ENCODE measurements at regions not wholly inside any gene's neighbourhood (a gene's known extent, or its start where the extent isn't known, plus 50 kb on each side); places are given as distances from the start of the nearest gene placed in this dataset.

- intact Hi-C loops (cut with micrococcal nuclease; ENCODE audit: unreplicated experiment) (no loop called here), in situ Hi-C loops (cut with MboI) (no loop called here)
- SMC1A ChIA-PET (ENCODE audit: uncharacterized antibody, unreplicated experiment) = no interaction called here
- no peak overlapping the region for H3K4me2 ChIP-seq (ENCODE audit: control insufficient read depth, insufficient read depth)
- H3K27me3 ChIP-seq (replicated peaks in 1 of 2; ENCODE audit: control insufficient read depth in 2 of 2, insufficient read depth in 2 of 2, low read length in 1 of 2) = no peaks in the 10 kb centered on the region; a peak in 1 of 4 replicates
- no peaks in the 10 kb centered on the region for H3K9me3 ChIP-seq (replicated peaks; ENCODE audit: control insufficient read depth, insufficient read depth, low read length)
- ATAC-seq = no peak
- DNase-seq (ENCODE audit: low read depth, low spot score) = no peak
- H3K79me2 ChIP-seq (ENCODE audit: control insufficient read depth, insufficient read depth, low read length) = no peaks in the 10 kb centered on the region
- POLR2A ChIA-PET = no interaction called here
- H3K4me1 ChIP-seq (ENCODE audit: control insufficient read depth, insufficient read depth, low read length) = no peaks in the 10 kb centered on the region
- CTCF ChIA-PET = no interaction called here
- H3K9ac ChIP-seq (ENCODE audit: control insufficient read depth, insufficient read depth, low read length) = no peak overlapping the region
- RAD21 ChIA-PET (ENCODE audit: unreplicated experiment) = no interaction called here
- no peak overlapping the region for H2AFZ ChIP-seq (ENCODE audit: control insufficient read depth, low read depth, low read length)
- H3K36me3 ChIP-seq (ENCODE audit: control insufficient read depth in 2 of 2, insufficient read depth in 2 of 2, low read length in 1 of 2) = no peaks in the 10 kb centered on the region
- H3K4me3 ChIP-seq = no peak overlapping the region
- WGBS (ENCODE audit: insufficient coverage, insufficient replicate concordance, low lambda C conversion rate, missing lambda C conversion rate) = 20% methylated on average over 3 of the region's 3 CpGs
- no peaks in the 10 kb centered on the region for H4K20me1 ChIP-seq (ENCODE audit: control insufficient read depth, insufficient read depth)
- no peak overlapping the region for H3K27ac ChIP-seq (ENCODE audit: control insufficient read depth, insufficient read depth)
- no peak for FAIRE-seq
- BruUV-seq (replicated peaks) = no TSS peak
- TF ChIP-seq RCOR1 (conservative IDR thresholded peaks at IDR 0.05; ENCODE audit: low read depth, low read length) (no peak), POLR2AphosphoS2 (IDR thresholded peaks at IDR 0.05; ENCODE audit: low read depth, low read length) (no peak), NFIC (IDR thresholded peaks at IDR 0.05; ENCODE audit: low read depth, low read length) (no peak), EP300 (IDR thresholded peaks at IDR 0.05; ENCODE audit: borderline replicate concordance in 1 of 2, control insufficient read depth in 1 of 2, low read depth in 2 of 2, low read length in 2 of 2) (no peak), SREBF2 (IDR thresholded peaks at IDR 0.05; ENCODE audit: low read length) (no peak), ZNF207 (IDR thresholded peaks at IDR 0.05; ENCODE audit: borderline replicate concordance) (no peak), ZNF622 (IDR thresholded peaks at IDR 0.05) (no peak), E2F8 (IDR thresholded peaks at IDR 0.05; ENCODE audit: low read depth, partially characterized antibody) (no peak), MXI1 (IDR thresholded peaks at IDR 0.05; ENCODE audit: low read depth, low read length) (no peak), ATF3 (IDR thresholded peaks at IDR 0.05; ENCODE audit: borderline replicate concordance, extremely low read depth, low read depth, low read length) (no peak), IRF5 (IDR thresholded peaks at IDR 0.05; ENCODE audit: borderline replicate concordance) (no peak), SIX5 (IDR thresholded peaks at IDR 0.05; ENCODE audit: low read depth, low read length, severe bottlenecking) (no peak), FOS (IDR thresholded peaks at IDR 0.05; ENCODE audit: borderline replicate concordance, extremely low read depth, insufficient read length) (no peak), CTCF (IDR thresholded peaks at IDR 0.05 in 2 of 3, conservative IDR thresholded peaks at IDR 0.05 in 1 of 3; ENCODE audit: control insufficient read depth in 2 of 3, extremely low read depth in 1 of 3, insufficient read depth in 1 of 3, low read depth in 3 of 3, low read length in 3 of 3) (no peak)
Observed at GRCh38 chr20:57851025-57851682, 141.3 kb upstream of the PMEPA1 start.

All from GM12878 (cell line).